ENCODE measurements at regions not wholly inside any gene's neighbourhood (a gene's known extent, or its start where the extent isn't known, plus 50 kb on each side); places are given as distances from the start of the nearest gene placed in this dataset.

GRCh38 chr18:78676622-78677482 lies 302.8 kb upstream of the SALL3 start:
- no peak overlapping the region for H3K4me3 ChIP-seq (ENCODE audit: low read length)
- TF ChIP-seq CTCF (conservative IDR thresholded peaks at IDR 0.05; ENCODE audit: low read length): no peak

GRCh38 chr18:78677483-78678317 lies 301.9 kb upstream of the SALL3 start:
- H3K4me3 ChIP-seq (ENCODE audit: low read length): no peak overlapping the region
- no peak for TF ChIP-seq CTCF (conservative IDR thresholded peaks at IDR 0.05; ENCODE audit: low read length)
- no peak for DNase-seq (ENCODE audit: low read depth)

More at GRCh38 chr18:78676622-78677482, 302.8 kb upstream of the SALL3 start:
- DNase-seq (ENCODE audit: low read depth): no peak

GRCh38 chr18:78678318-78678695 lies 301.3 kb upstream of the SALL3 start:
- no peak for TF ChIP-seq CTCF (conservative IDR thresholded peaks at IDR 0.05; ENCODE audit: low read length)
- DNase-seq (ENCODE audit: low read depth): no peak

GRCh38 chr18:78679031-78679430 lies 300.6 kb upstream of the SALL3 start:
- no peak overlapping the region for H3K4me3 ChIP-seq (ENCODE audit: low read length)
- DNase-seq (ENCODE audit: low read depth): no peak
- TF ChIP-seq CTCF (conservative IDR thresholded peaks at IDR 0.05; ENCODE audit: low read length): no peak

More at GRCh38 chr18:78678318-78678695, 301.3 kb upstream of the SALL3 start:
- no peak overlapping the region for H3K4me3 ChIP-seq (ENCODE audit: low read length)

GRCh38 chr18:78679613-78680260 lies 299.9 kb upstream of the SALL3 start:
- TF ChIP-seq CTCF (conservative IDR thresholded peaks at IDR 0.05; ENCODE audit: low read length): no peak
- DNase-seq (ENCODE audit: low read depth): no peak
- H3K4me3 ChIP-seq (ENCODE audit: low read length): no peak overlapping the region

GRCh38 chr18:78681396-78681795 lies 298.2 kb upstream of the SALL3 start:
- no peak overlapping the region for H3K4me3 ChIP-seq (ENCODE audit: low read length)
- DNase-seq (ENCODE audit: low read depth): no peak
- no peak for TF ChIP-seq CTCF (conservative IDR thresholded peaks at IDR 0.05; ENCODE audit: low read length)

Data from AG10803 (cell line).